ENCODE measurements at regions not wholly inside any gene's neighbourhood (a gene's known extent, or its start where the extent isn't known, plus 50 kb on each side); places are given as distances from the start of the nearest gene placed in this dataset.
"Not testable (repeated sequence)": the region's sequence is repeated elsewhere in the genome, so short reads cannot be mapped to it uniquely, and the experiment has no call there.

- DNase-seq: no peak
These were observed 84.4 kb upstream of the TWIST2 start for GRCh38 chr2:238763471-238763995.

- no peak for DNase-seq
These were observed 82.3 kb upstream of the TWIST2 start for GRCh38 chr2:238765590-238765989.

GRCh38 chr2:238771218-238771617 lies 76.7 kb upstream of the TWIST2 start:
- peak; percentile 34 for DNase-seq

- DNase-seq: no peak
These were observed 76.2 kb upstream of the TWIST2 start for GRCh38 chr2:238771639-238772038.

GRCh38 chr2:238772635-238773297 lies 75.1 kb upstream of the TWIST2 start:
- no peak for DNase-seq

GRCh38 chr2:238773472-238773871 lies 74.4 kb upstream of the TWIST2 start:
- DNase-seq: no peak

GRCh38 chr2:238774071-238774470 lies 73.8 kb upstream of the TWIST2 start:
- DNase-seq: no peak

- no peak for DNase-seq
These were observed 72.8 kb upstream of the TWIST2 start for GRCh38 chr2:238774980-238775509.

GRCh38 chr2:238775591-238775990 lies 72.3 kb upstream of the TWIST2 start:
- DNase-seq: no peak

GRCh38 chr2:238776003-238776760 lies 71.7 kb upstream of the TWIST2 start:
- no peak for DNase-seq

- DNase-seq: not testable (repeated sequence)
These were observed 71.2 kb upstream of the TWIST2 start for GRCh38 chr2:238776761-238777046.

GRCh38 chr2:238777369-238778067 lies 70.4 kb upstream of the TWIST2 start:
- DNase-seq: no peak

GRCh38 chr2:238784671-238785527 lies 63.0 kb upstream of the TWIST2 start:
- DNase-seq: peak; percentile 78

- no peak for DNase-seq
These were observed 62.4 kb upstream of the TWIST2 start for GRCh38 chr2:238785528-238785860.

- DNase-seq: peak; percentile 28
These were observed 61.5 kb upstream of the TWIST2 start for GRCh38 chr2:238786379-238786778.

- peak; percentile 31 for DNase-seq
These were observed 60.9 kb upstream of the TWIST2 start for GRCh38 chr2:238786792-238787490.

GRCh38 chr2:238787501-238787900 lies 60.4 kb upstream of the TWIST2 start:
- DNase-seq: peak; percentile 29

GRCh38 chr2:238789317-238789806 lies 58.5 kb upstream of the TWIST2 start:
- DNase-seq: no peak

- DNase-seq: peak; percentile 95
These were observed 57.6 kb upstream of the TWIST2 start for GRCh38 chr2:238790126-238790832.

- peak; percentile 51 for DNase-seq
These were observed 57.1 kb upstream of the TWIST2 start for GRCh38 chr2:238790833-238791230.

GRCh38 chr2:238791354-238791753 lies 56.5 kb upstream of the TWIST2 start:
- peak; percentile 13 for DNase-seq

Data from fibroblast of skin of scalp (primary cell).